ENCODE measurements at regions not wholly inside any gene's neighbourhood (a gene's known extent, or its start where the extent isn't known, plus 50 kb on each side); places are given as distances from the start of the nearest gene placed in this dataset.
"Not testable (repeated sequence)": the region's sequence is repeated elsewhere in the genome, so short reads cannot be mapped to it uniquely, and the experiment has no call there.

DNA sequence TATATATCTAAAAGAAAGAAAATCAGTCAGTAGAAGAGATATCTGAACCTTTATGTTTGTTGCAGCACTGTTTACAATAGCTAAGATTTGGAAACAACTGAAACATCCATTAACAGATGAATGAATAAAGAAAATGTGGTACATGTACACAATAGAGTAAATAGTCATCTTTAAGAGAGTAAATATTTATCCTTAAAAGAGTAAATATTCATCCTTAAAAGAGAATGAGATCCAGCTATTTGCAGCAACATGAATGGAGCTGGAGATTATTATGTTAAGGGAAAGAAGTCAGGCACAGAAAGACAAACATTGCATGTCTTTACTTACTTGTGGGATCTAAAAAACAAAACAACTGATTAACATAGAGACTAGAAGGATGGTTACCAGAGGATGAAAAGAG, 197.0 kb upstream of the CBLB start:
- peaks cover 3 to 12% (median 7%) of the 10 kb centered on the region in 4 donors for H3K4me1 Mint-ChIP-seq
- no peak for ATAC-seq (ENCODE audit: low read depth in 2 of 2)
- H3K4me3 ChIP-seq (ENCODE audit: low read depth, low read length) = no peak overlapping the region

DNA sequence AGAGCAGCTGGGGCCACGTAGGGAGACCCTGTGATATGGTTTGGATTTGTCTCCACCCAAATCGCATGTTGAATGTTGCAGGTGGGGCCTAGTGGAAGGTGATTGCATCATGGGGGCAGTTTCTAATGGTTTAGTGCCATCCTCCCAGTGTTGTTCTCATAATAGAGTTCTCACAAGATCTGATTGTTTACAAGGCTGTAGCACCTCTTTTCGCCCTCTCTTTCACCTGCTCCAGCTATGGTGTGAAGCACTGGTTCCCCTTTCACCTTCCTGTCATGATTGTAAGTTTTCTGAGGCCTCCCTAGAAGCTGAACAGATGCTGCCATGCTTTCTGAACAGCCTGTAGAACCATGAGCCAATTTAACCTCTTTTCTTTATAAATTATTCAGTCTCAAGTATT, 198.9 kb upstream of the CBLB start:
- Histone ChIP-seq H3K9me3 (ENCODE audit: control insufficient read depth in 2 of 2, low read length in 2 of 2) (no peaks in the 10 kb centered on the region), H3K27ac (ENCODE audit: insufficient read depth, low read length, poor library complexity, severe bottlenecking) (no peak overlapping the region), H3K27me3 (ENCODE audit: control insufficient read depth, insufficient read depth, low read length) (no peaks in the 10 kb centered on the region), H3K4me3 (ENCODE audit: low read depth, low read length) (no peak overlapping the region), H3K4me1 (ENCODE audit: control insufficient read depth, insufficient read depth, low read length, poor library complexity, severe bottlenecking) (no peaks in the 10 kb centered on the region), H3K36me3 (ENCODE audit: control insufficient read depth, insufficient read depth, low read length) (no peaks in the 10 kb centered on the region)
- Mint-ChIP-seq H3K27ac (no peak overlapping the region), H3K36me3 (peaks cover 3% of the 10 kb centered on the region), H3K4me3 (no peak overlapping the region), H3K4me1 (peaks cover 3 to 12% (median 7%) of the 10 kb centered on the region in 4 donors), H3K9me3 (peaks cover 0 to 11% (median 4%) of the 10 kb centered on the region in 7 donors), H3K27me3 (no peaks in the 10 kb centered on the region)
- ATAC-seq (ENCODE audit: low read depth in 2 of 2) = no peak
- no peak for DNase-seq

More for the DNA sequence above, 197.0 kb upstream of the CBLB start:
- peaks cover 3% of the 10 kb centered on the region for H3K36me3 Mint-ChIP-seq
- no peak for DNase-seq
- no peaks in the 10 kb centered on the region for H3K36me3 ChIP-seq (ENCODE audit: control insufficient read depth, insufficient read depth, low read length)
- no peaks in the 10 kb centered on the region for H3K4me1 ChIP-seq (ENCODE audit: control insufficient read depth, insufficient read depth, low read length, poor library complexity, severe bottlenecking)
- no peak overlapping the region for H3K27ac Mint-ChIP-seq
- peaks cover 0 to 11% (median 4%) of the 10 kb centered on the region in 7 donors for H3K9me3 Mint-ChIP-seq
- H3K27me3 Mint-ChIP-seq = no peaks in the 10 kb centered on the region
- no peak overlapping the region for H3K4me3 Mint-ChIP-seq
- H3K27me3 ChIP-seq (ENCODE audit: control insufficient read depth, insufficient read depth, low read length) = no peaks in the 10 kb centered on the region
- H3K27ac ChIP-seq (ENCODE audit: insufficient read depth, low read length, poor library complexity, severe bottlenecking) = no peak overlapping the region
- no peaks in the 10 kb centered on the region for H3K9me3 ChIP-seq (ENCODE audit: control insufficient read depth in 2 of 2, low read length in 2 of 2)

DNA sequence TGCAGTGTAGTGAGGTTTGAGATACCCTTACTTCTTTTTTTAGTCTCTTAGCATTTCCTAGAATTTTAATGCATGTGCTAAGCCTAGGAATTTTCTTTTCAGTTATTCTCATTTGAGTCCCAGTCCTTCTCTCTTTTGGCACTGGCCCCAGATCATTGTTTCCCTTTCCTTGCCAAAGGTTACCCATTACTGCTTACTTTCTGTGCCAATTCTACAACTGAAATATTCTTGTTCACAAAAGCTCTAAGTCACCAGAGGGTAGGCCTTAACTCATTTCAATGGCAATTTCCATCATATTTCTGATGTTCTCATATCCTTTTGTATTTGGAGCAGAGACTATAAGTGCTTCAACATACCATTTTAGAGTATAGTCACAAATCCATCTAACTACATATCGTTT, 199.6 kb upstream of the CBLB start:
- Mint-ChIP-seq H3K9me3 (peaks cover 0 to 9% (median 4%) of the 10 kb centered on the region in 7 donors), H3K36me3 (peaks cover 3% of the 10 kb centered on the region), H3K27me3 (no peaks in the 10 kb centered on the region), H3K27ac (no peak overlapping the region), H3K4me1 (peaks cover 3 to 12% (median 7%) of the 10 kb centered on the region in 4 donors), H3K4me3 (peak overlapping the region in 1 of 4 donors; percentile 2)
- no peak for DNase-seq
- no peaks in the 10 kb centered on the region for H3K27me3 ChIP-seq (ENCODE audit: control insufficient read depth, insufficient read depth, low read length)
- H3K9me3 ChIP-seq (ENCODE audit: control insufficient read depth in 2 of 2, low read length in 2 of 2) = no peaks in the 10 kb centered on the region
- no peak for ATAC-seq (ENCODE audit: low read depth in 2 of 2)
- H3K27ac ChIP-seq (ENCODE audit: insufficient read depth, low read length, poor library complexity, severe bottlenecking) = no peak overlapping the region
- H3K4me3 ChIP-seq (ENCODE audit: low read depth, low read length) = no peak overlapping the region
- H3K4me1 ChIP-seq (ENCODE audit: control insufficient read depth, insufficient read depth, low read length, poor library complexity, severe bottlenecking) = no peaks in the 10 kb centered on the region
- H3K36me3 ChIP-seq (ENCODE audit: control insufficient read depth, insufficient read depth, low read length) = no peaks in the 10 kb centered on the region

DNA sequence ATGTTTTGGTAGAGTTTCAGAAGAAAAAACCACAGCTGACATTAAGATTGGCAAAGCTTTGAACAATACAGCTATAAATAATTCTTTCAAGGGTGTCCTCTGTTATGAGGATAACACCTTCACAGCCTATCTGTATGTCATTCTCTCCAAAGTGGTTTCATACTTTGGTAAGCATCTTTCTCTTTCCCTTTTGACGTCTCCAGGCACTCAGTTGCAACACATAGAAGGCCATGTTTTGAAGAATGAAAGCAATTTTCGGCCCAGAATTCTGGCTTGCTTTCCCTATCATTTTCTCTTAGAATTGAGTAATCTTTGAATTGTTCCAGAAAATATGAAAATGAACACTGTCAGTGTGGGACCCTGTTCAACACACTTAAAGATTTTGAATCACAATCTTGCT, 200.0 kb upstream of the CBLB start:
- H3K4me1 ChIP-seq (ENCODE audit: control insufficient read depth, insufficient read depth, low read length, poor library complexity, severe bottlenecking) = no peaks in the 10 kb centered on the region
- peak overlapping the region in 1 of 4 donors; percentile 1 for H3K4me3 Mint-ChIP-seq
- H3K4me3 ChIP-seq (ENCODE audit: low read depth, low read length) = no peak overlapping the region
- H3K27ac Mint-ChIP-seq = no peak overlapping the region
- H3K4me1 Mint-ChIP-seq = peaks cover 3 to 12% (median 7%) of the 10 kb centered on the region in 4 donors
- no peaks in the 10 kb centered on the region for H3K9me3 ChIP-seq (ENCODE audit: control insufficient read depth in 2 of 2, low read length in 2 of 2)
- H3K27me3 ChIP-seq (ENCODE audit: control insufficient read depth, insufficient read depth, low read length) = no peaks in the 10 kb centered on the region
- peaks cover 0 to 8% (median 3%) of the 10 kb centered on the region in 7 donors for H3K9me3 Mint-ChIP-seq
- peaks cover 3% of the 10 kb centered on the region for H3K36me3 Mint-ChIP-seq
- H3K27me3 Mint-ChIP-seq = no peaks in the 10 kb centered on the region
- DNase-seq = peak in 2 of 3 donors; percentile 3 to 62
- ATAC-seq (ENCODE audit: low read depth in 2 of 2) = peak in 1 of 2 donors; percentile 40
- H3K27ac ChIP-seq (ENCODE audit: insufficient read depth, low read length, poor library complexity, severe bottlenecking) = no peak overlapping the region
- H3K36me3 ChIP-seq (ENCODE audit: control insufficient read depth, insufficient read depth, low read length) = no peaks in the 10 kb centered on the region

- Mint-ChIP-seq H3K27me3 (no peaks in the 10 kb centered on the region), H3K27ac (peak overlapping the region in 1 of 3 donors; percentile 88), H3K4me1 (peaks cover 3 to 12% (median 7%) of the 10 kb centered on the region in 4 donors), H3K4me3 (no peak overlapping the region), H3K9me3 (peaks cover 0 to 2% (median 0%) of the 10 kb centered on the region in 7 donors), H3K36me3 (peaks cover 3% of the 10 kb centered on the region)
- Histone ChIP-seq H3K9me3 (ENCODE audit: control insufficient read depth in 2 of 2, low read length in 2 of 2) (no peaks in the 10 kb centered on the region), H3K4me3 (ENCODE audit: low read depth, low read length) (no peak overlapping the region), H3K4me1 (ENCODE audit: control insufficient read depth, insufficient read depth, low read length, poor library complexity, severe bottlenecking) (no peaks in the 10 kb centered on the region), H3K36me3 (ENCODE audit: control insufficient read depth, insufficient read depth, low read length) (no peaks in the 10 kb centered on the region), H3K27ac (ENCODE audit: insufficient read depth, low read length, poor library complexity, severe bottlenecking) (no peak overlapping the region), H3K27me3 (ENCODE audit: control insufficient read depth, insufficient read depth, low read length) (no peaks in the 10 kb centered on the region)
- no peak for ATAC-seq (ENCODE audit: low read depth in 2 of 2)
- no peak for DNase-seq
Measured at GRCh38 chr3:106070187-106070586, 201.4 kb upstream of the CBLB start.

GRCh38 chr3:106071306-106071705, 202.5 kb upstream of the CBLB start:
- H3K27me3 ChIP-seq (ENCODE audit: control insufficient read depth, insufficient read depth, low read length) = no peaks in the 10 kb centered on the region

GRCh38 chr3:106072596-106072995, 203.8 kb upstream of the CBLB start:
- not testable (repeated sequence) for H3K4me1 ChIP-seq (ENCODE audit: control insufficient read depth, insufficient read depth, low read length, poor library complexity, severe bottlenecking); ATAC-seq (ENCODE audit: low read depth in 2 of 2); H3K27ac Mint-ChIP-seq; H3K27me3 ChIP-seq (ENCODE audit: control insufficient read depth, insufficient read depth, low read length); H3K27me3 Mint-ChIP-seq; H3K9me3 ChIP-seq (ENCODE audit: control insufficient read depth in 2 of 2, low read length in 2 of 2); H3K36me3 Mint-ChIP-seq; H3K4me3 Mint-ChIP-seq; H3K9me3 Mint-ChIP-seq; H3K27ac ChIP-seq (ENCODE audit: insufficient read depth, low read length, poor library complexity, severe bottlenecking); H3K36me3 ChIP-seq (ENCODE audit: control insufficient read depth, insufficient read depth, low read length); H3K4me3 ChIP-seq (ENCODE audit: low read depth, low read length); DNase-seq
- H3K4me1 Mint-ChIP-seq = peaks cover 6 to 12% (median 7%) of the 10 kb centered on the region in 4 donors

More at GRCh38 chr3:106071306-106071705, 202.5 kb upstream of the CBLB start:
- ATAC-seq (ENCODE audit: low read depth in 2 of 2) = no peak
- H3K9me3 ChIP-seq (ENCODE audit: control insufficient read depth in 2 of 2, low read length in 2 of 2) = no peaks in the 10 kb centered on the region
- no peak overlapping the region for H3K4me3 Mint-ChIP-seq
- peaks cover 3% of the 10 kb centered on the region for H3K36me3 Mint-ChIP-seq
- H3K4me1 Mint-ChIP-seq = peaks cover 4 to 12% (median 7%) of the 10 kb centered on the region in 4 donors
- no peaks in the 10 kb centered on the region for H3K4me1 ChIP-seq (ENCODE audit: control insufficient read depth, insufficient read depth, low read length, poor library complexity, severe bottlenecking)
- peaks cover 0 to 2% (median 0%) of the 10 kb centered on the region in 7 donors for H3K9me3 Mint-ChIP-seq
- DNase-seq = no peak
- peak overlapping the region in 1 of 3 donors; percentile 32 for H3K27ac Mint-ChIP-seq
- H3K27ac ChIP-seq (ENCODE audit: insufficient read depth, low read length, poor library complexity, severe bottlenecking) = no peak overlapping the region
- H3K36me3 ChIP-seq (ENCODE audit: control insufficient read depth, insufficient read depth, low read length) = no peaks in the 10 kb centered on the region
- H3K4me3 ChIP-seq (ENCODE audit: low read depth, low read length) = no peak overlapping the region
- no peaks in the 10 kb centered on the region for H3K27me3 Mint-ChIP-seq

DNA sequence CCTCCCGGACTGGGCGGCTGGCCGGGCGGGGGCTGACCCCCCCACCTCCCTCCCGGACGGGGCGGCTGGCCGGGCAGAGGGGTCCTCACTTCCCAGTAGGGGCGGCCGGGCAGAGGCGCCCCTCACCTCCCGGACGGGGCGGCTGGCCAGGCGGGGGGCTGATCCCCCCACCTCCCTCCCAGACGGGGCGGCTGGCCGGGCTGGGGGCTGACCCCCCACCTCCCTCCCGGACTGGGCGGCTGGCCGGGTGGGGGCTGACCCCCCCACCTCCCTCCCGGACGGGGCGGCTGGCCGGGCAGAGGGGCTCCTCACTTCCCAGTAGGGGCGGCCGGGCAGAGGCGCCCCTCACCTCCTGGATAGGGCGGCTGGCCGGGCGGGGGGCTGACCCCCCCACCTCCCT, 205.0 kb upstream of the CBLB start:
- not testable (repeated sequence) for H3K4me3 Mint-ChIP-seq; H3K36me3 ChIP-seq (ENCODE audit: control insufficient read depth, insufficient read depth, low read length); H3K27ac ChIP-seq (ENCODE audit: insufficient read depth, low read length, poor library complexity, severe bottlenecking); H3K9me3 ChIP-seq (ENCODE audit: control insufficient read depth in 2 of 2, low read length in 2 of 2); H3K27ac Mint-ChIP-seq; H3K36me3 Mint-ChIP-seq; DNase-seq; H3K9me3 Mint-ChIP-seq; H3K4me3 ChIP-seq (ENCODE audit: low read depth, low read length); ATAC-seq (ENCODE audit: low read depth in 2 of 2); H3K4me1 ChIP-seq (ENCODE audit: control insufficient read depth, insufficient read depth, low read length, poor library complexity, severe bottlenecking); H3K27me3 ChIP-seq (ENCODE audit: control insufficient read depth, insufficient read depth, low read length); H3K4me1 Mint-ChIP-seq; H3K27me3 Mint-ChIP-seq
